ENCODE measurements at regions not wholly inside any gene's neighbourhood (a gene's known extent, or its start where the extent isn't known, plus 50 kb on each side); places are given as distances from the start of the nearest gene placed in this dataset.
"Not testable (repeated sequence)": the region's sequence is repeated elsewhere in the genome, so short reads cannot be mapped to it uniquely, and the experiment has no call there.

DNA sequence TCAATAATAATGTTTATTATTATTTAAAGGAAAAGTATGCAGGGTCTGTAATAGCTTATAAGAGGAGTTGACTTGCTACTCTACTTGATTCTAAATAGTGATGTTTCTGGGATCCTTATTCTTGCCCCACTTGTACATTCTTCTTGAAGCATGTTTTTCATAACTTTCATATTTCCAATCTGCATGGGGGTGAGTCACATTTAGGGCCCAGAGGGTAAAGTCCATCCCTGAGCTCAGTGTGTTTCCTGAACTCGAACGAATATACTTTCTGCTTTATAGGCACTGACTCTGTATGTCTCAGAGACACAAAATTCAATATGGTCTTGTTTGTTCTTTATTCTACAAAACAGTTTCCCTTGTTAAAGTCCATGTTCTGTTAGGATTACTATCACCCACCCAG lies 61.0 kb upstream of the SMIM30 start:
- no peak for DNase-seq (ENCODE audit: low read depth in 1 of 2, low spot score in 1 of 2)
- POLR2A ChIA-PET, result no interaction called here
- ATAC-seq, result no peak
- H3K9me3 ChIP-seq, result no peaks in the 10 kb centered on the region
- no peak overlapping the region for H3K4me3 ChIP-seq
- H3K4me2 ChIP-seq, result no peak overlapping the region
- no peaks in the 10 kb centered on the region for H3K4me1 ChIP-seq
- CTCF ChIA-PET, result no interaction called here
- FAIRE-seq, result no peak
- no peak overlapping the region for H3K27ac ChIP-seq
- 6% methylated on average over 2 of the region's 2 CpGs for WGBS (ENCODE audit: missing lambda C conversion rate)
- TF ChIP-seq CHD2 (IDR thresholded peaks at IDR 0.05; ENCODE audit: low read length, partially characterized antibody), result no peak
- TF ChIP-seq, protein P1, sequence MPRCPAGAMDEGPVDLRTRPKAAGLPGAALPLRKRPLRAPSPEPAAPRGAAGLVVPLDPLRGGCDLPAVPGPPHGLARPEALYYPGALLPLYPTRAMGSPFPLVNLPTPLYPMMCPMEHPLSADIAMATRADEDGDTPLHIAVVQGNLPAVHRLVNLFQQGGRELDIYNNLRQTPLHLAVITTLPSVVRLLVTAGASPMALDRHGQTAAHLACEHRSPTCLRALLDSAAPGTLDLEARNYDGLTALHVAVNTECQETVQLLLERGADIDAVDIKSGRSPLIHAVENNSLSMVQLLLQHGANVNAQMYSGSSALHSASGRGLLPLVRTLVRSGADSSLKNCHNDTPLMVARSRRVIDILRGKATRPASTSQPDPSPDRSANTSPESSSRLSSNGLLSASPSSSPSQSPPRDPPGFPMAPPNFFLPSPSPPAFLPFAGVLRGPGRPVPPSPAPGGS (IDR thresholded peaks at IDR 0.05), result no peak

DNA sequence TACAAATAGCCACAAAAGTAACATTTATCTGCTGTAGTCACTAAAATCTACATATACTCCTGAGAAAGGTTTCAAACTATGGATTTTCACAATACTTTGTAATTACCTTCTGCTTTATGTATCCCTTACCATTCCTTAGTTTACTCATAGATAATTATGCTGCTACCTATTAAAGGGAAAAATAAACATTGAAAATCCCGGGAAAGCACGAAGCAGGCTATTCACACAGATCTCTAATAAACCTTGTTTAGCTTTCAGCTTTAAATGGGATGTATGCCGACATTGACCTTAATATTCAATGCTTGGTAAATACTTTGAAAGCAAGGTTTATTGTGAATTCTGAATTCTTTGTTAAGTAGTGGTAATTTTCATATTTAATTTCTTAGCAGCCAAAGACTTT lies 58.5 kb upstream of the SMIM30 start:
- H3K4me2 ChIP-seq, result no peak overlapping the region
- H3K4me3 ChIP-seq, result no peak overlapping the region
- no peak for ATAC-seq
- CTCF ChIA-PET, result no interaction called here
- DNase-seq (ENCODE audit: low read depth in 1 of 2, low spot score in 1 of 2), result no peak
- no peak overlapping the region for H3K27ac ChIP-seq
- 11% methylated on average over 3 of the region's 3 CpGs for WGBS (ENCODE audit: missing lambda C conversion rate)
- POLR2A ChIA-PET, result no interaction called here
- no peak for FAIRE-seq
- H3K9me3 ChIP-seq, result no peaks in the 10 kb centered on the region
- H3K4me1 ChIP-seq, result no peaks in the 10 kb centered on the region
- TF ChIP-seq BHLHE40 (IDR thresholded peaks at IDR 0.05; ENCODE audit: low read depth, low read length) (no peak), NR3C1 (IDR thresholded peaks at IDR 0.05) (no peak), ZFP36 (IDR thresholded peaks at IDR 0.05; ENCODE audit: borderline replicate concordance, partially characterized antibody) (no peak), MAZ (IDR thresholded peaks at IDR 0.05; ENCODE audit: borderline replicate concordance, low read depth, low read length) (no peak), MAFK (IDR thresholded peaks at IDR 0.05; ENCODE audit: partially characterized antibody) (no peak), JUN (IDR thresholded peaks at IDR 0.05) (no peak), ZSCAN20 (CRISPR knock-in tag; IDR thresholded peaks at IDR 0.05) (no peak)
- TF ChIP-seq, protein P2, sequence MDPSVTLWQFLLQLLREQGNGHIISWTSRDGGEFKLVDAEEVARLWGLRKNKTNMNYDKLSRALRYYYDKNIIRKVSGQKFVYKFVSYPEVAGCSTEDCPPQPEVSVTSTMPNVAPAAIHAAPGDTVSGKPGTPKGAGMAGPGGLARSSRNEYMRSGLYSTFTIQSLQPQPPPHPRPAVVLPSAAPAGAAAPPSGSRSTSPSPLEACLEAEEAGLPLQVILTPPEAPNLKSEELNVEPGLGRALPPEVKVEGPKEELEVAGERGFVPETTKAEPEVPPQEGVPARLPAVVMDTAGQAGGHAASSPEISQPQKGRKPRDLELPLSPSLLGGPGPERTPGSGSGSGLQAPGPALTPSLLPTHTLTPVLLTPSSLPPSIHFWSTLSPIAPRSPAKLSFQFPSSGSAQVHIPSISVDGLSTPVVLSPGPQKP (IDR thresholded peaks at IDR 0.05; ENCODE audit: low read depth, low read length), result no peak
- TF ChIP-seq, protein P3, sequence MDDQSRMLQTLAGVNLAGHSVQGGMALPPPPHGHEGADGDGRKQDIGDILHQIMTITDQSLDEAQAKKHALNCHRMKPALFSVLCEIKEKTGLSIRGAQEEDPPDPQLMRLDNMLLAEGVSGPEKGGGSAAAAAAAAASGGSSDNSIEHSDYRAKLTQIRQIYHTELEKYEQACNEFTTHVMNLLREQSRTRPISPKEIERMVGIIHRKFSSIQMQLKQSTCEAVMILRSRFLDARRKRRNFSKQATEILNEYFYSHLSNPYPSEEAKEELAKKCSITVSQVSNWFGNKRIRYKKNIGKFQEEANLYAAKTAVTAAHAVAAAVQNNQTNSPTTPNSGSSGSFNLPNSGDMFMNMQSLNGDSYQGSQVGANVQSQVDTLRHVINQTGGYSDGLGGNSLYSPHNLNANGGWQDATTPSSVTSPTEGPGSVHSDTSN (IDR thresholded peaks at IDR 0.05), result no peak

DNA sequence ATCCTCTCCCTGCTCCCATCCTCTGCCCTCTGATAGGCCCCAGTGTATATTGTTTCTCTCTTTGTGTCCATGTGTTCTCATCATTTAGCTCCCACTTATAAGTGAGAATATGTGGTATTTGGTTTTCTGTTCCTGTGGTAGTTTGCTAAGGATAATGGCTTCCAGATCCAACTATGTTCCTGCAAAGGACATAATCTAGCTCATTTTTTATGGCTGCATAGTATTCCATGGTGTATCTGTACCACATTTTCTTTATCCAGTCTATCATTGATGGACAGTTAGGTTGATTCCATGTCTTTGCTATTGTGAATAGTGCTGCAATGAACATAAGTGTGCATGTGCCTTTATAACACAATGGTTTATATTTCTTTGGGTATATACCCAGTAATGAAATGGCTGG lies 57.8 kb upstream of the SMIM30 start:
- H3K9me3 ChIP-seq; H3K4me3 ChIP-seq; H3K4me1 ChIP-seq; H3K27ac ChIP-seq; H3K4me2 ChIP-seq; DNase-seq (ENCODE audit: low read depth in 1 of 2, low spot score in 1 of 2); FAIRE-seq; ATAC-seq; POLR2A ChIA-PET: not testable (repeated sequence)
- CTCF ChIA-PET, result interaction anchor here (0.6 kb wide), 1 partner anchor 1060 kb away, joined by 3 read pairs; no protein-coding TSS in a partner anchor

DNA sequence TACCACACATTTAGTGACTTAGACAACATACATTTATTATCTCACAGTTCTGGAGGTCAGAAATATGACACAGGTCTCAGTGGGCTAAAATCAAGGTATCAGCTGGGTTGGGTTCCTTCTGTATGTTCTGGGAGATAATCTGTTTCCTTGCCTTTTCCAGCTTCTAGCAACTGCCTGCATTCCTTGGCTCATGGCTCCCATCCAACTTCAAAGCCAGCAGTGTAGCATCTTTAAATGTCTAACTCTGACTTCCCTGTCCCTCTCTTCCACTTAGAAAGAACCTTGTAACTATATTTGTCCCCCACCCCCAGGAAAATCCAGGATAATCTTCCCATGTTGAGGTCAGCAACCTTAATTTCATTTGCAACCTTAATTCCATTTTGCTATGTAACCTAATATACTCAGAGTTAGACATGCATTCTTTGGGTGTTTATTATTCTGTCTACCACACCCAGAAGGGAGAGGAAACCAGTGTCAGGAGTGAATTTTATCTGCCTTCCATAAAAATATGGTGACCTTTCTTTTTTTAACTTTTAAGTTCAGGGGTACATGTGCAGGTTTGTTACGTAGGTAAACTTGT lies 57.3 kb upstream of the SMIM30 start:
- Histone ChIP-seq H3K4me1 (no peaks in the 10 kb centered on the region), H3K27ac (no peak overlapping the region), H3K4me3 (no peak overlapping the region), H3K9me3 (no peaks in the 10 kb centered on the region), H3K4me2 (no peak overlapping the region)
- POLR2A ChIA-PET, result no interaction called here
- DNase-seq (ENCODE audit: low read depth in 1 of 2, low spot score in 1 of 2) (no peak), FAIRE-seq (no peak), ATAC-seq (no peak)
- CTCF ChIA-PET, result no interaction called here
- 79% methylated on average over 1 of the region's 1 CpG for WGBS (ENCODE audit: missing lambda C conversion rate)
- TF ChIP-seq ZNF302 (CRISPR knock-in tag; IDR thresholded peaks at IDR 0.05) (no peak), RNF2 (IDR thresholded peaks at IDR 0.05; ENCODE audit: borderline replicate concordance, low read depth) (no peak), POLR2A (IDR thresholded peaks at IDR 0.05; ENCODE audit: low read length) (no peak), ESRRA (IDR thresholded peaks at IDR 0.05; ENCODE audit: borderline replicate concordance, low read length) (no peak), CHD4 (IDR thresholded peaks at IDR 0.05; ENCODE audit: borderline replicate concordance) (no peak), EHF (CRISPR knock-in tag; IDR thresholded peaks at IDR 0.05) (no peak), FOXS1 (CRISPR knock-in tag; IDR thresholded peaks at IDR 0.05) (no peak), CEBPB (IDR thresholded peaks at IDR 0.05) (no peak), BHLHE40 (IDR thresholded peaks at IDR 0.05; ENCODE audit: low read depth, low read length) (no peak), MAFK (IDR thresholded peaks at IDR 0.05; ENCODE audit: partially characterized antibody) (no peak), SREBF2 (IDR thresholded peaks at IDR 0.05) (no peak), MAZ (IDR thresholded peaks at IDR 0.05; ENCODE audit: borderline replicate concordance, low read depth, low read length) (no peak), HEYL (CRISPR knock-in tag; IDR thresholded peaks at IDR 0.05) (no peak), HOXB13 (CRISPR knock-in tag; IDR thresholded peaks at IDR 0.05; ENCODE audit: low read depth) (no peak)
- TF ChIP-seq, protein P1 (IDR thresholded peaks at IDR 0.05), result no peak
- TF ChIP-seq, protein P4, sequence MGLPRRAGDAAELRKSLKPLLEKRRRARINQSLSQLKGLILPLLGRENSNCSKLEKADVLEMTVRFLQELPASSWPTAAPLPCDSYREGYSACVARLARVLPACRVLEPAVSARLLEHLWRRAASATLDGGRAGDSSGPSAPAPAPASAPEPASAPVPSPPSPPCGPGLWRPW (IDR thresholded peaks at IDR 0.05), result no peak

All from A549 (cell line).